HG02840 (cell line): ENCODE measurements at regions not wholly inside any gene's neighbourhood (a gene's known extent, or its start where the extent isn't known, plus 50 kb on each side); places are given as distances from the start of the nearest gene placed in this dataset.
A peak's percentile ranks its signal among the peaks of the same experiment; 100 is the strongest.
"Not testable (repeated sequence)": the region's sequence is repeated elsewhere in the genome, so short reads cannot be mapped to it uniquely, and the experiment has no call there.

ENCODE experiments used
- ATAC-seq: cut with Tn5 transposase; IDR thresholded peaks from one replicate; pipeline ENCODE4 v1.9.1; 2021; ENCODE audit warnings: mild to moderate bottlenecking, moderate library complexity, moderate number of reproducible peaks; ENCODE audit not compliant: unreplicated experiment, low FRiP score

DNA sequence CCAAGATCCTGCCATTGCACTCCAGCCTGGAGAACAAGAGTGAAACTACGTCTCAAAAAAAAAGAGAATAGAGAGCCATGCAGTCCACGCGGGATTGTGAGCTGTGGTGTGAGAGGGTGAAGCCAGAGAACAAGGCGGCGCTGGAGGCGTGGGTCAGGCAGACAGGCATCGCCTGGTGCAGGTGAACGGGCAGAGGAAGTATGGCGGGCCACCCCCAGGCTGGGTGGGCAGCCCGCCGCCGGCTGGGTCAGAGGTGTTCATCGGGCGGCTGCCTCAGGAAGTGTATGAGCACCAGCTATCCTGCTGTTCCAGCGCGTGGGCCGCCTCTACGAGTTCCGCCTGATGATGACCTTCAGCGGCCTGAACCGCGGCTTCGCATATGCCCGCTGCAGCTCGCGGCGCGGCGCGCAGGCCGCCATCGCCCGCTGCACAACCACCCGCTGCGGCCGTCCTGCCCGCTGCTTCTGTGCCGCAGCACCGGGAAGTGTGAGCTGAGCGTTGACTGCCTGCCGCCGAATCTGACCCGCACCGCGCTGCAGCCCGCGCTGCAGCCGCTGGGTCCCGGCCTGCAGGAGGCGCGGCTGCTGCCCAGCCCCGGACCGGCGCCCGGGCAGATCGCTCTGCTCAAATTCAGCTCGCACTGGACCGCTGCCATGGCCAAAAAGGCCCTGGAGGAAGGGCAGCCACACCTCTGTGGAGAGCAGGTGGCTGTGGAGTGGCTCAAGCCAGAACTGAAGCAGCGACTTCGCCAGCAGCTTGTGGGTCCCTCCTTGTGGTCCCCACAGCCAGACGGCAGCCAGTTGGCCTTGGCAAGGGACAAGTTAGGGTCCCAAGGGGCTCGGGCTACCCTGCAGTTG lies 95.5 kb upstream of the PLEKHM1 start:
- ATAC-seq, result not testable (repeated sequence)

DNA sequence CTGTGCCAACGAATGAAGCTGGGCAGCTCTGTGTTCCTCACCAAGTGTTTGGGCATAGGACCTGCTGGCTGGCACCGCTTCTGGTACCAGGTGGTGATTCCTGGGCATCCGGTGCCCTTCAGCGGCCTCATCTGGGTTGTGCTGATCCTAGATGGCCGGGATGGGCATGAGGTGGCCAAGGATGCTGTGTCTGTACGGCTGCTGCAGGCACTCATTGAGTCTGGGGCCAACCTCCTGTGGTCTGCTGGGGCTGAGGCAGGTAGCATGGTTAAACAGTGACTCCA lies 96.1 kb upstream of the PLEKHM1 start:
- ATAC-seq, result not testable (repeated sequence)

DNA sequence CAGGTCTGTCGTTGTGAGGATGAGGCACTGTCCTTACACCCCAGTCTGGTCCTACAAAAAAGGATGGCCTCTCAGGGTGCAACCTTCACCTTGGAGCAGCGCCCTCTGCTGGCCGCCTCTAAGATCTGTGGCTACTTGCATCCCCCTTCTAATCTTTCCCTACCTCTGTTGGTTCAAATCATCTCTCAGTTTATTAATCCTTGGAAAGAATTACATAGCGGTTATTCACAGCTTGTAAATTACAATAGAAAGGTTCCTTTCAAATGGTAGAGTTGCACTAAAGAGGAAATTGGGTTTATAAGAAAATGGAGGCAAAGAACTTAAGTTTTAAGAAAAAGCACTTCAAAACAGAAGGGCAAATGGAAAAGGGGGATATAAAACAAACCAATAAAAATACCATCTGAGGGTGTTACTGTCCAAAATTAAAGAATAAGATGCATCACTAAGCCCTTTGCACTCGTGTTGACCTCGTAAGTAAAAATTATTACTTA lies 102.0 kb upstream of the PLEKHM1 start:
- ATAC-seq, result not testable (repeated sequence)

DNA sequence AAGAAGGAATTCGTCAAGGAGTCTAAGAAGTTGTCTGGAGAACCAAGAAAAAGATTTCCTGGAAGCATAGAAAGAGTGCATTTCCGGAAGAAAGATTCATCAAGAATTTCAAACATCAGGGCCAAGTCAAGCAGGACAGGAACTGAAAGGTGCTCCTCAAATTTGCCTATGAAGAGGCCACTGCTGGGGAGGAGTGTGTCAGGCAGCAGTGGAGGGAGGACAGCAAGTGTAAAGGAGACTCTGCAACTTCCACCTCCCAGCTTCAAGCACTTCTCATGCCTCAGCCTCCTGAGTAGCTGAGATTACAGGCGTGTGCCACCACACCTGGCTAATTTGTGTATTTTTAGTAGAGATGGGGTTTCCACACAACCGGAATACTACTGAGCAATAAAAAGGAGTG lies 105.8 kb upstream of the PLEKHM1 start:
- not testable (repeated sequence) for ATAC-seq

GRCh38 chr17:45600052-45601012 lies 109.8 kb upstream of the PLEKHM1 start:
- not testable (repeated sequence) for ATAC-seq

DNA sequence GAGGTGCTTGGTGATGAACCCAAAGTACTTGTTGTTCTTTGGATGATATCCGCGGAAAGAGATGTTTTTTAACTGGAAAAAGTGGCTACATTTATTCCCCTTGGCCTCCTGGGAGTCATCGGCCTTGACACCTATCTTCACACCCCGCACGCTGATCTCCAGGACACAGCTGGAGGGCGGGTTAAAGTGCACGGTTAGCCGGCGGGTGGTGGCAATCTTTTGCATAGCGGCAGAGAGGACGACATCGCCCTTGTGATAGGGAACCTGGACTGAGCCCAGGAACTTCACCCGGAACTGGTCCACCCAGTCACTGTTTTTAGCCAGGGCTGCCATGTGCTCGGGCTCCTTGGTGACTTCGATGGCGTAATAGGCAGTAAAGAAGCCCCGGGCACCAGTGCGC lies 110.5 kb upstream of the PLEKHM1 start:
- ATAC-seq, result not testable (repeated sequence)

- ATAC-seq, result not testable (repeated sequence)
Observed at GRCh38 chr17:45601605-45602539, 111.4 kb upstream of the PLEKHM1 start.

GRCh38 chr17:45605751-45606150 lies 115.2 kb upstream of the PLEKHM1 start:
- not testable (repeated sequence) for ATAC-seq

DNA sequence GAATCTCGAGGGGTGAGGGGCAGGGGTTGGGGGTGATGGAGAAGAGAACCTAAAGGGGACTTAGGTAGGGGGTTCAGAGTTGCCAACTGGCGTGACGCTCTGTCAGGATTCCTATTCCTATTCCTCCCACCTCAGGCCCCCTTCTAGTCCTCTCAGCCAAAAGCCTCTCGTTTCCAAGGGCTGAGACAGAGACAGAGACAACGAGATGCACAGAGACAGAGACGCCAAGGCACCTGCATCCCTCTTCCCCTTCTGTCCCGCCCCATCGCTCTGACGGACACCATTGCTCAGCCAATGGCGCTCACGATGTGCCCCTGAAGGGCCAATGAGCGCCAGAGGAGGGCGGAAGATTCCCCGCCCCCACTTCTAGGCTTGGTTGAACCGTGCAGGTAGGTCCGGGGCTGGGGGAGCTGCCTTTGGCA lies 129.5 kb upstream of the PLEKHM1 start:
- ATAC-seq, result peak; percentile 95

- peak; percentile 39 for ATAC-seq
Observed at GRCh38 chr17:45620468-45620867, 129.9 kb upstream of the PLEKHM1 start.

- ATAC-seq, result not testable (repeated sequence)
Observed at GRCh38 chr17:45621087-45621486, 130.6 kb upstream of the PLEKHM1 start.

GRCh38 chr17:45622295-45622694 lies 131.8 kb upstream of the PLEKHM1 start:
- not testable (repeated sequence) for ATAC-seq

- no peak for ATAC-seq
Observed at GRCh38 chr17:45628019-45628418, 137.5 kb upstream of the PLEKHM1 start.

DNA sequence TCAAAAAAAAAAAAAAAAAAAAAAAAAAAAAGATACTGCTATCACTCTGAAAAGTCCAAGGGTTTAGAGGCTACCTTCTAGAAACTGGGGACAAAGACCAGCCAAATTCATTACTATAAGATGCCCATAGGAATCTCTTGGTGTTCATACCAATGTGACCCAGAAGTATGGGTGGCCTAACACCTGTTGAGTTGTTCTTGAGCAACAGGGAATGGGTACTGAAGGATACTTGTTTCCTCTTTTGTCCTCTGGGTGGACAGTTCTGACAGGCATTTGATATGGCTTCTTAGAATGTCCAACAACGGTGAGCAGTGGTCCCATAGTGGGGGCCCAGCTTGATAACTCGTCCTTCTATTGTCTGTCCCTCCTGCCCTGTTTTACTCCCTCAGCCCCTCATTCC lies 141.4 kb upstream of the PLEKHM1 start:
- ATAC-seq, result no peak

GRCh38 chr17:45639297-45639849 lies 144.7 kb upstream of the CRHR1 start:
- ATAC-seq, result no peak

GRCh38 chr17:45640141-45640850 lies 143.8 kb upstream of the CRHR1 start:
- no peak for ATAC-seq

GRCh38 chr17:45641541-45641940 lies 142.6 kb upstream of the CRHR1 start:
- ATAC-seq, result no peak

- ATAC-seq, result no peak
Observed at GRCh38 chr17:45643591-45643990, 140.5 kb upstream of the CRHR1 start.

DNA sequence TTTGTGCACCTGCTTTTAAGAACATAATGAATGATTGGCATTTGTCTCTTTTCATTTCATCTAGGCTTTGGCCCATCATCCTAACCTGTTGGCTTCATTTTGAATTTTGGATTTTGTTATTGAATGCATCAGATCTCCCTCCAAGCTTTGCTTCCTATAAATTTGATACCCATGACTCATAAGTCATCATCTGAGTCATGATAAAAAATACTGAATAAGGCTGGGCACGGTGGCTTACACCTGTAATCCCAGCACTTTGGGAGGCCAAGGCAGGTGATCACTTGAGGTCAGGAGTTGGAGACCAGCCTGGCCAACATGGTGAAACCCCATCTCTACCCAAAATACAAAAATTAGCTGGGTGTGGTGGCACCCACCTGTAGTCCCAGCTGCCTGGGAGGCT lies 139.5 kb upstream of the CRHR1 start:
- not testable (repeated sequence) for ATAC-seq
